ENCODE measurements at regions not wholly inside any gene's neighbourhood (a gene's known extent, or its start where the extent isn't known, plus 50 kb on each side); places are given as distances from the start of the nearest gene placed in this dataset.

GRCh38 chr14:100967930-100968329 is 64.4 kb upstream of the RTL1 start:
- no peak overlapping the region for H4K8ac ChIP-seq (ENCODE audit: low read length)
- H3K36me3 ChIP-seq (ENCODE audit: control insufficient read depth in 1 of 2, insufficient read depth in 2 of 2, low read depth in 1 of 2, low read length in 2 of 2): peaks cover 0 to 89% of the 10 kb centered on the region in 2 experiments
- H3K4me2 ChIP-seq (ENCODE audit: low read length, poor library complexity, severe bottlenecking): no peak overlapping the region
- DNase-seq: no peak
- no peak overlapping the region for H3K4ac ChIP-seq (ENCODE audit: low read depth in 1 of 2, low read length in 2 of 2)
- H3K79me1 ChIP-seq (replicated peaks; ENCODE audit: low read length, poor library complexity, severe bottlenecking): no peaks in the 10 kb centered on the region
- no peak overlapping the region for H2BK120ac ChIP-seq (ENCODE audit: low read depth, low read length)
- H3K23ac ChIP-seq (ENCODE audit: low read length in 2 of 2): no peak overlapping the region
- H3K14ac ChIP-seq (ENCODE audit: low read length in 2 of 2): no peak overlapping the region
- no peak overlapping the region for H3K9ac ChIP-seq (ENCODE audit: low read length)
- H3K9me3 ChIP-seq (ENCODE audit: control insufficient read depth, low read length): no peaks in the 10 kb centered on the region
- WGBS: 54% methylated on average over 2 of the region's 2 CpGs
- no peak overlapping the region for H4K91ac ChIP-seq (ENCODE audit: low read length)
- H3K18ac ChIP-seq (ENCODE audit: low read depth in 1 of 2, low read length in 2 of 2): no peak overlapping the region
- H3K4me1 ChIP-seq (ENCODE audit: control insufficient read depth, insufficient read depth, low read depth, low read length): no peaks in the 10 kb centered on the region
- H3K27me3 ChIP-seq (ENCODE audit: control insufficient read depth in 1 of 2, insufficient read depth in 1 of 2, low read length in 2 of 2): no peaks in the 10 kb centered on the region
- H3K4me3 ChIP-seq (ENCODE audit: insufficient read depth in 1 of 2, low read depth in 1 of 2, low read length in 2 of 2): no peak overlapping the region
- no peak overlapping the region for H2AK5ac ChIP-seq (ENCODE audit: low read length, severe bottlenecking)
- no peak overlapping the region for H3K27ac ChIP-seq (ENCODE audit: low read length, poor library complexity, severe bottlenecking)
- H2BK15ac ChIP-seq (ENCODE audit: low read depth, poor library complexity, severe bottlenecking): no peak overlapping the region
- no peak overlapping the region for H2BK5ac ChIP-seq (ENCODE audit: low read depth, low read length, poor library complexity, severe bottlenecking)
- H2AFZ ChIP-seq (ENCODE audit: low read depth, low read length): no peak overlapping the region
- H2BK12ac ChIP-seq (ENCODE audit: low read length in 2 of 2): no peak overlapping the region

- Histone ChIP-seq H2BK15ac (ENCODE audit: low read depth, poor library complexity, severe bottlenecking) (no peak overlapping the region), H3K79me1 (replicated peaks; ENCODE audit: low read length, poor library complexity, severe bottlenecking) (no peaks in the 10 kb centered on the region), H3K4me2 (ENCODE audit: low read length, poor library complexity, severe bottlenecking) (no peak overlapping the region), H3K4me1 (ENCODE audit: control insufficient read depth, insufficient read depth, low read depth, low read length) (no peaks in the 10 kb centered on the region), H4K91ac (ENCODE audit: low read length) (no peak overlapping the region), H3K27me3 (ENCODE audit: control insufficient read depth in 1 of 2, insufficient read depth in 1 of 2, low read length in 2 of 2) (no peaks in the 10 kb centered on the region), H3K18ac (ENCODE audit: low read depth in 1 of 2, low read length in 2 of 2) (no peak overlapping the region), H2BK120ac (ENCODE audit: low read depth, low read length) (no peak overlapping the region), H3K9me3 (ENCODE audit: control insufficient read depth, low read length) (no peaks in the 10 kb centered on the region), H2BK5ac (ENCODE audit: low read depth, low read length, poor library complexity, severe bottlenecking) (no peak overlapping the region), H3K4ac (ENCODE audit: low read depth in 1 of 2, low read length in 2 of 2) (no peak overlapping the region), H2AFZ (ENCODE audit: low read depth, low read length) (no peak overlapping the region), H2BK12ac (ENCODE audit: low read length in 2 of 2) (no peak overlapping the region), H3K14ac (ENCODE audit: low read length in 2 of 2) (no peak overlapping the region), H4K8ac (ENCODE audit: low read length) (no peak overlapping the region), H3K27ac (ENCODE audit: low read length, poor library complexity, severe bottlenecking) (no peak overlapping the region), H3K23ac (ENCODE audit: low read length in 2 of 2) (no peak overlapping the region), H3K4me3 (ENCODE audit: insufficient read depth in 1 of 2, low read depth in 1 of 2, low read length in 2 of 2) (no peak overlapping the region), H3K9ac (ENCODE audit: low read length) (no peak overlapping the region), H3K36me3 (ENCODE audit: control insufficient read depth in 1 of 2, insufficient read depth in 2 of 2, low read depth in 1 of 2, low read length in 2 of 2) (peaks cover 0 to 92% of the 10 kb centered on the region in 2 experiments), H2AK5ac (ENCODE audit: low read length, severe bottlenecking) (no peak overlapping the region)
- WGBS: 81% methylated on average over 7 of the region's 8 CpGs
- no peak for DNase-seq
These were observed 68.8 kb upstream of the RTL1 start for GRCh38 chr14:100972118-100972897.

GRCh38 chr14:100975671-100976070 is 72.1 kb upstream of the RTL1 start:
- peaks cover 0 to 82% of the 10 kb centered on the region in 2 experiments for H3K36me3 ChIP-seq (ENCODE audit: control insufficient read depth in 1 of 2, insufficient read depth in 2 of 2, low read depth in 1 of 2, low read length in 2 of 2)
- no peak overlapping the region for H3K4me2 ChIP-seq (ENCODE audit: low read length, poor library complexity, severe bottlenecking)
- no peak overlapping the region for H4K91ac ChIP-seq (ENCODE audit: low read length)
- no peak overlapping the region for H3K18ac ChIP-seq (ENCODE audit: low read depth in 1 of 2, low read length in 2 of 2)
- H3K9ac ChIP-seq (ENCODE audit: low read length): no peak overlapping the region
- H2BK120ac ChIP-seq (ENCODE audit: low read depth, low read length): no peak overlapping the region
- no peak overlapping the region for H3K23ac ChIP-seq (ENCODE audit: low read length in 2 of 2)
- H2BK5ac ChIP-seq (ENCODE audit: low read depth, low read length, poor library complexity, severe bottlenecking): no peak overlapping the region
- no peak overlapping the region for H4K8ac ChIP-seq (ENCODE audit: low read length)
- H3K27ac ChIP-seq (ENCODE audit: low read length, poor library complexity, severe bottlenecking): no peak overlapping the region
- H2BK15ac ChIP-seq (ENCODE audit: low read depth, poor library complexity, severe bottlenecking): no peak overlapping the region
- no peak overlapping the region for H2BK12ac ChIP-seq (ENCODE audit: low read length in 2 of 2)
- no peak overlapping the region for H3K4ac ChIP-seq (ENCODE audit: low read depth in 1 of 2, low read length in 2 of 2)
- H3K79me1 ChIP-seq (replicated peaks; ENCODE audit: low read length, poor library complexity, severe bottlenecking): no peaks in the 10 kb centered on the region
- H3K9me3 ChIP-seq (ENCODE audit: control insufficient read depth, low read length): no peaks in the 10 kb centered on the region
- H3K4me1 ChIP-seq (ENCODE audit: control insufficient read depth, insufficient read depth, low read depth, low read length): no peaks in the 10 kb centered on the region
- no peaks in the 10 kb centered on the region for H3K27me3 ChIP-seq (ENCODE audit: control insufficient read depth in 1 of 2, insufficient read depth in 1 of 2, low read length in 2 of 2)
- no peak overlapping the region for H2AFZ ChIP-seq (ENCODE audit: low read depth, low read length)
- no peak overlapping the region for H3K14ac ChIP-seq (ENCODE audit: low read length in 2 of 2)
- DNase-seq: no peak
- no peak overlapping the region for H2AK5ac ChIP-seq (ENCODE audit: low read length, severe bottlenecking)
- no peak overlapping the region for H3K4me3 ChIP-seq (ENCODE audit: insufficient read depth in 1 of 2, low read depth in 1 of 2, low read length in 2 of 2)
- WGBS: 78% methylated on average over 1 of the region's 2 CpGs

- H3K9ac ChIP-seq (ENCODE audit: low read length): no peak overlapping the region
- H4K91ac ChIP-seq (ENCODE audit: low read length): no peak overlapping the region
- no peak overlapping the region for H2AFZ ChIP-seq (ENCODE audit: low read depth, low read length)
- no peak overlapping the region for H3K27ac ChIP-seq (ENCODE audit: low read length, poor library complexity, severe bottlenecking)
- no peak overlapping the region for H3K14ac ChIP-seq (ENCODE audit: low read length in 2 of 2)
- H3K4ac ChIP-seq (ENCODE audit: low read depth in 1 of 2, low read length in 2 of 2): no peak overlapping the region
- H4K8ac ChIP-seq (ENCODE audit: low read length): no peak overlapping the region
- H3K79me1 ChIP-seq (replicated peaks; ENCODE audit: low read length, poor library complexity, severe bottlenecking): no peaks in the 10 kb centered on the region
- no peak for DNase-seq
- peaks cover 0 to 81% of the 10 kb centered on the region in 2 experiments for H3K36me3 ChIP-seq (ENCODE audit: control insufficient read depth in 1 of 2, insufficient read depth in 2 of 2, low read depth in 1 of 2, low read length in 2 of 2)
- H3K4me2 ChIP-seq (ENCODE audit: low read length, poor library complexity, severe bottlenecking): no peak overlapping the region
- no peak overlapping the region for H3K23ac ChIP-seq (ENCODE audit: low read length in 2 of 2)
- no peaks in the 10 kb centered on the region for H3K27me3 ChIP-seq (ENCODE audit: control insufficient read depth in 1 of 2, insufficient read depth in 1 of 2, low read length in 2 of 2)
- no peak overlapping the region for H2BK120ac ChIP-seq (ENCODE audit: low read depth, low read length)
- no peak overlapping the region for H3K4me3 ChIP-seq (ENCODE audit: insufficient read depth in 1 of 2, low read depth in 1 of 2, low read length in 2 of 2)
- 92% methylated on average over 2 of the region's 3 CpGs for WGBS
- H2AK5ac ChIP-seq (ENCODE audit: low read length, severe bottlenecking): no peak overlapping the region
- no peak overlapping the region for H2BK12ac ChIP-seq (ENCODE audit: low read length in 2 of 2)
- no peaks in the 10 kb centered on the region for H3K9me3 ChIP-seq (ENCODE audit: control insufficient read depth, low read length)
- H2BK5ac ChIP-seq (ENCODE audit: low read depth, low read length, poor library complexity, severe bottlenecking): no peak overlapping the region
- no peak overlapping the region for H3K18ac ChIP-seq (ENCODE audit: low read depth in 1 of 2, low read length in 2 of 2)
- H3K4me1 ChIP-seq (ENCODE audit: control insufficient read depth, insufficient read depth, low read depth, low read length): peaks cover 2% of the 10 kb centered on the region
- no peak overlapping the region for H2BK15ac ChIP-seq (ENCODE audit: low read depth, poor library complexity, severe bottlenecking)
These were observed 75.6 kb upstream of the RTL1 start for GRCh38 chr14:100979079-100979478.
